HG02798 (cell line): ENCODE measurements at regions not wholly inside any gene's neighbourhood (a gene's known extent, or its start where the extent isn't known, plus 50 kb on each side); places are given as distances from the start of the nearest gene placed in this dataset.

Source experiments
- ATAC-seq: cut with Tn5 transposase; IDR thresholded peaks from one replicate; pipeline ENCODE4 v1.9.1; 2021; ENCODE audit warnings: mild to moderate bottlenecking; ENCODE audit not compliant: unreplicated experiment, poor library complexity

- ATAC-seq, result no peak
Measured at GRCh38 chr18:23383494-23383893, 69.6 kb upstream of the RIOK3 start.

GRCh38 chr18:23384778-23385736 lies 68.0 kb upstream of the RIOK3 start:
- peak; percentile 65 for ATAC-seq

GRCh38 chr18:23386317-23386716 lies 66.8 kb upstream of the RIOK3 start:
- no peak for ATAC-seq

GRCh38 chr18:23387265-23387664 lies 65.8 kb upstream of the RIOK3 start:
- no peak for ATAC-seq

- no peak for ATAC-seq
Measured at GRCh38 chr18:23388357-23388756, 64.7 kb upstream of the RIOK3 start.

- ATAC-seq, result no peak
Measured at GRCh38 chr18:23391156-23391555, 61.9 kb upstream of the RIOK3 start.

GRCh38 chr18:23397907-23398306 lies 55.2 kb upstream of the RIOK3 start:
- ATAC-seq, result no peak

- no peak for ATAC-seq
Measured at GRCh38 chr18:23398401-23398800, 54.7 kb upstream of the RIOK3 start.

GRCh38 chr18:23399067-23399466 lies 54.0 kb upstream of the RIOK3 start:
- ATAC-seq, result no peak

GRCh38 chr18:23400918-23401317 lies 52.2 kb upstream of the RIOK3 start:
- no peak for ATAC-seq

- ATAC-seq, result no peak
Measured at GRCh38 chr18:23401400-23402347, 51.4 kb upstream of the RIOK3 start.
